ENCODE measurements at regions not wholly inside any gene's neighbourhood (a gene's known extent, or its start where the extent isn't known, plus 50 kb on each side); places are given as distances from the start of the nearest gene placed in this dataset.

DNA sequence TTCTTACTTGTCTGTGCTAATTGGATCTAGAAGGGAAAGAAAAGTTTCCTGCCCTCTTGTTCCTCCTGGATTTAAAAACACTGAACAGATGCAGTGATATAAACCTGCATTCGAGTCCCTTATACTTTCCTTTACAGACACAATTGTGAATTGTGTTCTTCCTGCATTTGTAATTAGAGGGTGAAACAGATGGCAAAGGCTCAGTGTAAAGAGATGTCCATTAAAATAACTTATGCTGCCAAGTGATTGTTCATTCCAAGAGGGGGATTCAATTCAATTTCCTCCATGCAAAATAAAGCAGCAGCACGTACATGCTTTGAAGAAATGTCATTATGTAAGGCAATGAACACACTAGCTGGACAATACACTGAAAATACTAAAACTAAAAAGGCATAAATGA, 248.3 kb upstream of the LRIG3 start:
- Histone ChIP-seq H3K9me3 (ENCODE audit: control insufficient read depth, low read length) (no peaks in the 10 kb centered on the region), H3K27me3 (ENCODE audit: control insufficient read depth, insufficient read depth, low read length, poor library complexity, severe bottlenecking) (no peaks in the 10 kb centered on the region), H3K4me1 (ENCODE audit: control insufficient read depth, insufficient read depth, low read length) (peaks cover 18% of the 10 kb centered on the region), H3K4me3 (ENCODE audit: low read length) (no peak overlapping the region), H3K27ac (ENCODE audit: low read depth, low read length) (no peak overlapping the region), H3K36me3 (ENCODE audit: control insufficient read depth, insufficient read depth, low read length) (no peaks in the 10 kb centered on the region), H3K9ac (ENCODE audit: extremely low read depth, low read length, poor library complexity, severe bottlenecking) (no peak overlapping the region)
- Mint-ChIP-seq H3K36me3 (ENCODE audit: low read depth) (no peaks in the 10 kb centered on the region), H3K4me3 (no peak overlapping the region), H3K27ac (no peak overlapping the region), H3K9me3 (no peaks in the 10 kb centered on the region), H3K4me1 (peaks cover 29% of the 10 kb centered on the region), H3K27me3 (ENCODE audit: insufficient read depth) (no peaks in the 10 kb centered on the region)
- 88% methylated on average over 2 of the region's 2 CpGs; no CpG with 5 or more reads in 1 of the 2 experiments for WGBS, 2 experiments (ENCODE audit: insufficient coverage in 1 of 2, insufficient read length in 1 of 2)
- TF ChIP-seq, protein P1, sequence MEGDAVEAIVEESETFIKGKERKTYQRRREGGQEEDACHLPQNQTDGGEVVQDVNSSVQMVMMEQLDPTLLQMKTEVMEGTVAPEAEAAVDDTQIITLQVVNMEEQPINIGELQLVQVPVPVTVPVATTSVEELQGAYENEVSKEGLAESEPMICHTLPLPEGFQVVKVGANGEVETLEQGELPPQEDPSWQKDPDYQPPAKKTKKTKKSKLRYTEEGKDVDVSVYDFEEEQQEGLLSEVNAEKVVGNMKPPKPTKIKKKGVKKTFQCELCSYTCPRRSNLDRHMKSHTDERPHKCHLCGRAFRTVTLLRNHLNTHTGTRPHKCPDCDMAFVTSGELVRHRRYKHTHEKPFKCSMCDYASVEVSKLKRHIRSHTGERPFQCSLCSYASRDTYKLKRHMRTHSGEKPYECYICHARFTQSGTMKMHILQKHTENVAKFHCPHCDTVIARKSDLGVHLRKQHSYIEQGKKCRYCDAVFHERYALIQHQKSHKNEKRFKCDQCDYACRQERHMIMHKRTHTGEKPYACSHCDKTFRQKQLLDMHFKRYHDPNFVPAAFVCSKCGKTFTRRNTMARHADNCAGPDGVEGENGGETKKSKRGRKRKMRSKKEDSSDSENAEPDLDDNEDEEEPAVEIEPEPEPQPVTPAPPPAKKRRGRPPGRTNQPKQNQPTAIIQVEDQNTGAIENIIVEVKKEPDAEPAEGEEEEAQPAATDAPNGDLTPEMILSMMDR (conservative IDR thresholded peaks at IDR 0.05), result no peak
- DNase-seq, result no peak

DNA sequence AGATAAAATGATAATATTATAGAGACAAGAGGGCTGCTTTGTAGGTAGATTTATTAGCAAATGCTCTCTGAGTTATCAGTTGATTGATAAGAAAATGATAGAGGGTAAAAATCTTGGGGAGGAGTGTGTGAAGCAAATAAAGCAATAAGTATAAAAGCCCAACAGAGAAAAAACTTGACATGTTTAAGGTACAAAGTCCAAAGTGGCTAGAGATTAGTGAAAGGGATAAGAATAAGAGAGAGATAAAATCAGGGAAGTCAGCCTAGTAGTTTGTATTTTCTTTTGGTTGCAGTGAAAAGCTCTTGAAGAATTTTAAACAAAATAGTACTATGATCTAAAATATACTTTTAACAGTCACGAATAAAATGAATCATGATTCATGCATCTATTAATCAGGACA, 246.2 kb upstream of the LRIG3 start:
- H3K36me3 ChIP-seq (ENCODE audit: control insufficient read depth, insufficient read depth, low read length), result no peaks in the 10 kb centered on the region
- H3K9me3 ChIP-seq (ENCODE audit: control insufficient read depth, low read length), result no peaks in the 10 kb centered on the region
- no peak overlapping the region for H3K27ac ChIP-seq (ENCODE audit: low read depth, low read length)
- Mint-ChIP-seq H3K4me1 (peaks cover 29% of the 10 kb centered on the region), H3K9me3 (no peaks in the 10 kb centered on the region), H3K4me3 (peak overlapping the region; percentile 12), H3K27me3 (ENCODE audit: insufficient read depth) (no peaks in the 10 kb centered on the region), H3K27ac (peak overlapping the region; percentile 58), H3K36me3 (ENCODE audit: low read depth) (no peaks in the 10 kb centered on the region)
- TF ChIP-seq, protein P1 (conservative IDR thresholded peaks at IDR 0.05), result no peak
- peak overlapping the region; percentile 55 for H3K4me3 ChIP-seq (ENCODE audit: low read length)
- no peak overlapping the region for H3K9ac ChIP-seq (ENCODE audit: extremely low read depth, low read length, poor library complexity, severe bottlenecking)
- no peaks in the 10 kb centered on the region for H3K27me3 ChIP-seq (ENCODE audit: control insufficient read depth, insufficient read depth, low read length, poor library complexity, severe bottlenecking)
- 71% methylated on average over 1 of the region's 1 CpG; no CpG with 5 or more reads in 1 of the 2 experiments for WGBS, 2 experiments (ENCODE audit: insufficient coverage in 1 of 2, insufficient read length in 1 of 2)
- DNase-seq, result no peak
- peaks cover 18% of the 10 kb centered on the region for H3K4me1 ChIP-seq (ENCODE audit: control insufficient read depth, insufficient read depth, low read length)

- H3K27me3 ChIP-seq (ENCODE audit: control insufficient read depth, insufficient read depth, low read length, poor library complexity, severe bottlenecking), result no peaks in the 10 kb centered on the region
- no peak for DNase-seq
Observed at GRCh38 chr12:59164991-59165718, 244.9 kb upstream of the LRIG3 start.

More at GRCh38 chr12:59164991-59165718, 244.9 kb upstream of the LRIG3 start:
- peaks cover 18% of the 10 kb centered on the region for H3K4me1 ChIP-seq (ENCODE audit: control insufficient read depth, insufficient read depth, low read length)
- H3K27ac ChIP-seq (ENCODE audit: low read depth, low read length), result no peak overlapping the region
- WGBS, 2 experiments (ENCODE audit: insufficient coverage in 1 of 2, insufficient read length in 1 of 2), result 89 to 91% methylated on average over 1 to 2 of the region's 4 CpGs
- H3K4me3 ChIP-seq (ENCODE audit: low read length), result no peak overlapping the region
- H3K9ac ChIP-seq (ENCODE audit: extremely low read depth, low read length, poor library complexity, severe bottlenecking), result no peak overlapping the region
- peaks cover 29% of the 10 kb centered on the region for H3K4me1 Mint-ChIP-seq
- H3K4me3 Mint-ChIP-seq, result no peak overlapping the region
- no peaks in the 10 kb centered on the region for H3K9me3 ChIP-seq (ENCODE audit: control insufficient read depth, low read length)
- H3K36me3 ChIP-seq (ENCODE audit: control insufficient read depth, insufficient read depth, low read length), result no peaks in the 10 kb centered on the region
- TF ChIP-seq, protein P1 (conservative IDR thresholded peaks at IDR 0.05), result peak; percentile 81
- H3K9me3 Mint-ChIP-seq, result no peaks in the 10 kb centered on the region
- H3K27me3 Mint-ChIP-seq (ENCODE audit: insufficient read depth), result no peaks in the 10 kb centered on the region
- H3K36me3 Mint-ChIP-seq (ENCODE audit: low read depth), result no peaks in the 10 kb centered on the region
- no peak overlapping the region for H3K27ac Mint-ChIP-seq

Measured in endodermal cell (in vitro differentiated cells).